HepG2 (cell line): ENCODE measurements at regions not wholly inside any gene's neighbourhood (a gene's known extent, or its start where the extent isn't known, plus 50 kb on each side); places are given as distances from the start of the nearest gene placed in this dataset.

ENCODE experiments used
- CERS6 ChIP-seq: sonication (generic); formaldehyde crosslinking; IDR thresholded peaks from 2 replicates; pipeline ENCODE4 v1.5.0; 2020; ENCODE audit warnings: missing genetic modification reagents
- FOXP4 ChIP-seq: sonication (generic); formaldehyde crosslinking; IDR thresholded peaks from 2 replicates; pipeline ENCODE4 v1.4.0; 2020; ENCODE audit warnings: missing genetic modification reagents
- JUND ChIP-seq: sonication (generic); formaldehyde crosslinking; IDR thresholded peaks from 2 replicates; pipeline ENCODE4 v1.8.0; 2022; ENCODE audit warnings: mild to moderate bottlenecking, missing genetic modification reagents
- LCORL ChIP-seq, 2 experiments: fragments of 450-650 bp in 1 of 2; sonication (generic) in 1 of 2; formaldehyde crosslinking in 1 of 2; IDR thresholded peaks; 2 replicates each; pipeline versions ENCODE4 v1.5.0 to v1.6.1; 2017 to 2020; ENCODE audit warnings: antibody characterized with exemption in 1 of 2, missing genetic modification reagents in 1 of 2
- RELA ChIP-seq: sonication (generic); formaldehyde crosslinking; IDR thresholded peaks from 2 replicates; pipeline ENCODE4 v1.4.0; 2020; ENCODE audit warnings: missing genetic modification reagents
- RFX5 ChIP-seq: IDR thresholded peaks from 2 replicates; pipeline ENCODE4 v1.6.1; 2011; ENCODE audit warnings: low read depth, low read length, improper control_type of control experiment
- TCF12 ChIP-seq, 2 experiments: fragments of 450-650 bp in 1 of 2; sonication (generic) in 1 of 2; formaldehyde crosslinking in 1 of 2; IDR thresholded peaks; 2 replicates each; pipeline versions ENCODE4 v1.6.1 to v1.8.0; 2017 to 2022; ENCODE audit warnings: antibody characterized with exemption in 1 of 2, mild to moderate bottlenecking in 1 of 2, missing genetic modification reagents in 1 of 2, moderate library complexity in 1 of 2
- THAP11 ChIP-seq: IDR thresholded peaks from 2 replicates; pipeline ENCODE4 v1.6.1; 2016; ENCODE audit warnings: missing biosample characterization, missing genetic modification reagents
- U2AF1 ChIP-seq: fragments of 200-400 bp; formaldehyde crosslinking; optimal IDR thresholded peaks from 2 replicates; pipeline ENCODE3; 2017; ENCODE audit warnings: mild to moderate bottlenecking, low read depth, low read length
- ZHX2 ChIP-seq, 2 experiments: sonication (generic) in 1 of 2; formaldehyde crosslinking in 1 of 2; IDR thresholded peaks; 2 replicates each; pipeline versions ENCODE4 v1.6.1 to v1.9.0; 2014 to 2022; ENCODE audit warnings: antibody characterized with exemption in 1 of 2, borderline replicate concordance in 1 of 2, inconsistent platforms in 1 of 2, low read depth in 1 of 2, missing genetic modification reagents in 1 of 2
- ZNF326 ChIP-seq: sonication (generic); formaldehyde crosslinking; IDR thresholded peaks from 2 replicates; pipeline ENCODE4 v1.4.0; 2020; ENCODE audit warnings: missing genetic modification reagents, borderline replicate concordance
- ZNF34 ChIP-seq: sonication (generic); formaldehyde crosslinking; IDR thresholded peaks from 2 replicates; pipeline ENCODE4 v1.4.0; 2020; ENCODE audit warnings: mild to moderate bottlenecking, missing genetic modification reagents, borderline replicate concordance
- ZNF510 ChIP-seq: sonication (generic); formaldehyde crosslinking; IDR thresholded peaks from 2 replicates; pipeline ENCODE4 v1.4.0; 2020; ENCODE audit warnings: low read depth, mild to moderate bottlenecking, missing genetic modification reagents
- ZNF639 ChIP-seq: conservative IDR thresholded peaks from 2 replicates; pipeline ENCODE4 v1.6.1; 2018; ENCODE audit warnings: missing genetic modification reagents
- ZNF720 ChIP-seq: sonication (generic); formaldehyde crosslinking; IDR thresholded peaks from 2 replicates; pipeline ENCODE4 v1.4.0; 2020; ENCODE audit warnings: missing genetic modification reagents
- ZNF770 ChIP-seq: sonication (generic); formaldehyde crosslinking; IDR thresholded peaks from 2 replicates; pipeline ENCODE4 v1.5.0; 2020; ENCODE audit warnings: mild to moderate bottlenecking, missing genetic modification reagents

- TF ChIP-seq RFX5 (0 out of 2 replicates have a peak, but pooled peaks have one; percentile 33), ZNF720 (CRISPR knock-in tag) (no peak), ZNF326 (CRISPR knock-in tag) (no peak), TCF12 (IDR thresholded peaks at IDR 0.05) (no peak), TCF12 (CRISPR knock-in tag; IDR thresholded peaks at IDR 0.05) (no peak), CERS6 (CRISPR knock-in tag) (no peak), THAP11 (CRISPR knock-in tag) (peak; percentile 78), ZNF510 (CRISPR knock-in tag) (no peak), ZHX2 (IDR thresholded peaks at IDR 0.05; ENCODE audit: low read depth) (no peak), ZHX2 (CRISPR knock-in tag; IDR thresholded peaks at IDR 0.05; ENCODE audit: borderline replicate concordance) (peak; percentile 29; the same call in 1 of the 2 replicates), RELA (CRISPR knock-in tag) (no peak), U2AF1 (no peak), JUND (CRISPR knock-in tag) (no peak), LCORL (IDR thresholded peaks at IDR 0.05) (no peak), LCORL (CRISPR knock-in tag; IDR thresholded peaks at IDR 0.05) (no peak), ZNF770 (CRISPR knock-in tag) (peak; percentile 63), ZNF639 (CRISPR knock-in tag) (no peak), ZNF34 (CRISPR knock-in tag) (no peak), FOXP4 (CRISPR knock-in tag) (peak; percentile 67; the same call in 1 of the 2 replicates)
Observed at GRCh38 chr1:54488065-54488750, 59.8 kb upstream of the ACOT11 start (continued).
